GM18870 (cell line): ENCODE measurements at regions not wholly inside any gene's neighbourhood (a gene's known extent, or its start where the extent isn't known, plus 50 kb on each side); places are given as distances from the start of the nearest gene placed in this dataset.
"Not testable (repeated sequence)": the region's sequence is repeated elsewhere in the genome, so short reads cannot be mapped to it uniquely, and the experiment has no call there.

Experiments
- ATAC-seq: cut with Tn5 transposase; IDR thresholded peaks from one replicate; pipeline ENCODE4 v1.9.1; 2021; ENCODE audit warnings: moderate library complexity; ENCODE audit not compliant: unreplicated experiment

DNA sequence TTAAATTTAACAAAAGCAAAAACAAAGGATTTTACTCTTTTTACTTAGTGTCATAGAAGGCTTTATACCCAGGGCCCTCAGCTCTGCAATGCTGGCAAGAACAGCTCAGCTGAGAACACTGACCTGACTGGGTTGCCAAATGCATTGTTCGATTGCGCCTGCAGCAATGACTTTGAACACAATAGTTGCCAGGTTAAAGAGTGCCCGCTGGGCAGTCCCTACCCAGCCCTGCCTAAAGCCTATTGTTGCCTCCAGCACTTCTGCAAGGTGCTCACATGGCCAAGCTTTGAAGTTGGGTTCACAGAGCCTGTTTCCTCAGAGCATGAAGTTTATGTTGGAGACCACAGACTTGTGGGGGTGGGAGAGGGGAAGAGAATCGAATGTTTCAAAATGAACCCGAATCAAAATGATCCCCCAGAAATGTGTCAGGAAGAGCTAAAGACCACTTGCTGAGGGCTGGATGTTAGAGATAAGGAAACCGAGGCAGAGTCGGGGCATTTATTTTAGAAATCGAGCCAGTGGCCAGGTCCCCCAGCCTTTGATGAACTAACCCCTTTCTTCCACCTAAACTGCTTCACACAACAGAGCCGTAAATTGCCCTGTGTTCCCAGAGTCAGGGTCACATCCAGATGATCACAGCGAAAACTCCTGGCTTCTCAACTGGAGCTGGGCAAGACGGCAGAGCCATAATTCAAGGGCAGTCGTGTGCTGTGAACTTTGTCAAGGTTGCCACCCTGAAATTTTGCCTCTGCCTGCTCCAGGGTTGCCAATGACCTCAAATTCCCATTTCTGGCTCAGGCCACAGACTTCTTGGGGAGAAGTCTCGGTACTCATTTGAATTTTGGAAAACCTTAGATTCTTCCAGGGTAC is 55.0 kb downstream of the FOXA2 start:
- ATAC-seq = no peak

GRCh38 chr20:22526512-22527012 is 57.8 kb downstream of the FOXA2 start:
- ATAC-seq = no peak

DNA sequence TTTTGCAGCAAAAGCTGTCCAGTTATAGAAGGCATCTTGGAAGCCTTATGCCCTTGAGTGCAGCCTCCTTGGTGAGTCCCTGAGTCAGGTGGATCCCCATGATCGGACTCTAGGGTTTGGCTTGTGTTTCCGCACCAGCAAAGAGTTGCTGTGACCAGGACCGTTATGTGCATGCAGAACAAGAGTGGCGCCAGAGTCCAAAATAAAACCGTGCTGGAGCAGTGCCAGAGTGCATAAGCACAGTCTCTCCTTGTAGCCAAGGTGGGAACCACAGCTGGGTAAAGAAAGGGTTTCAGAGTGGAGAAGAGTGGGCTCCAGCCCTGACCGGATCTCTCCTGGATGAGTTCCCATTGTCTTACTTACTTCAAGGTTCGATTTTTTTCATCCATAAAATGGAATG is 58.6 kb downstream of the FOXA2 start:
- ATAC-seq = no peak

DNA sequence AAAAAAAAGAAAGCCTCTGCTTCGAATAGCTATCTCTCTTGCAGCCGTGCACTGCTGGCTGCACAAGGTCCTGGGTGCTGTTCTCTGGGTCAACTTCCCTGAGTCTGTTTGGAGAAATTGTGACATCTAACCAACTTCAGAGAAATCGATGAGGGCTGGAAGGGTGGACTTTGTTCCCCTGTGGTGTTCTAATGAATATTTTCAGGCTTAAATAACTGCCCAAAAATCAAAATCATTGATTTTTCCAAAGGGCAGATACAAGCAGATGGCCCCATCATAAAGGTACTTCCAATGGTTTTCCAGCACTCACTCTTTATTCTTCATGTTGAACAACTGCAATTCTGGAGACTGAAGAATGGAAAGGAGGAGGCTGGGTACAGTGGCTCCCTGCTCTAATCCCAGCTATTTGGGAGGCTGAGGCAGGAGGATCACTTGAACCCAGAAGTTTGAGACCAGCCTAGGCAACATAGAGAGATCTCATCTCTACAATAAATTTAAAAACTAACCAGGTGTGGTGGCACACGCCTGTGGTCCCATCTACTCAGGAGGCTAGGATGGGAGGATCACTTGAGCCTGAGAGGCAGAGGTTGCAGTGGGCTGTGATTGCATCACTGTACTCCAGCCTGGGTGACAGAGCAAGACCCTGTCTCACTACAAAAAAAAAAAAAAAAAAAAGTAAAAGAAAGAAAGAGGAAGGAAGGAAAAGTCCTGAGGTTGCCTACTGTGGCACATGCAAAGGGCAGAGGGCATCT is 59.1 kb downstream of the FOXA2 start:
- ATAC-seq = no peak

DNA sequence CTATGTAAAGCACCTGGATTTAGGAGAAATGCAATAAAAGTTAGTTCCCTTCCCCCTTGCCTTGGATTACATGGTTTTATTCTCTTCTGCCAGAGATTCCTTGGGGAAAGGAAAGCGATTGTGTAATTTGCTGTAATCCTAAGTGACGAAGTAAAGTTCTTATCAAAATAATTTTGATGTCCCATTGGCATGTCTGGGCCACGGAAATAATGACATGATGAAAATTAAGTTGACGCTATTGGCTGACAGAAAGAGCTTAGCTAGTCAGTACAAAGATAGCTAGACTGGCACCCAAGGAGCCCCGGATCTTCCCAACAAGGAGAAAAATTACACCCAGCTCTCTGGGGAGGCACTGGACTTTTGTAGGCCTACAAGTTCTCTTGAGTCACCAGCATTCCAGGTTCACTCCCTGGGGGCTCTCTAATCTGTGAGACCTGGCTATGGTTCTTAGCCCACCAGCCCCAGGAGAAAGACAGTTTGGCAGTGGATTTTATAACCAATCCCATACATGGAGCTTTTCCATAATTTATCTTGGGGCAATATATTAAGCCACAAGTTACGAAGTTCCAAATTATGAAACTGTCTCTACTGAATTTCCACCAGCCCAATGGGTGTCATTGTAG is 59.9 kb downstream of the FOXA2 start:
- no peak for ATAC-seq

DNA sequence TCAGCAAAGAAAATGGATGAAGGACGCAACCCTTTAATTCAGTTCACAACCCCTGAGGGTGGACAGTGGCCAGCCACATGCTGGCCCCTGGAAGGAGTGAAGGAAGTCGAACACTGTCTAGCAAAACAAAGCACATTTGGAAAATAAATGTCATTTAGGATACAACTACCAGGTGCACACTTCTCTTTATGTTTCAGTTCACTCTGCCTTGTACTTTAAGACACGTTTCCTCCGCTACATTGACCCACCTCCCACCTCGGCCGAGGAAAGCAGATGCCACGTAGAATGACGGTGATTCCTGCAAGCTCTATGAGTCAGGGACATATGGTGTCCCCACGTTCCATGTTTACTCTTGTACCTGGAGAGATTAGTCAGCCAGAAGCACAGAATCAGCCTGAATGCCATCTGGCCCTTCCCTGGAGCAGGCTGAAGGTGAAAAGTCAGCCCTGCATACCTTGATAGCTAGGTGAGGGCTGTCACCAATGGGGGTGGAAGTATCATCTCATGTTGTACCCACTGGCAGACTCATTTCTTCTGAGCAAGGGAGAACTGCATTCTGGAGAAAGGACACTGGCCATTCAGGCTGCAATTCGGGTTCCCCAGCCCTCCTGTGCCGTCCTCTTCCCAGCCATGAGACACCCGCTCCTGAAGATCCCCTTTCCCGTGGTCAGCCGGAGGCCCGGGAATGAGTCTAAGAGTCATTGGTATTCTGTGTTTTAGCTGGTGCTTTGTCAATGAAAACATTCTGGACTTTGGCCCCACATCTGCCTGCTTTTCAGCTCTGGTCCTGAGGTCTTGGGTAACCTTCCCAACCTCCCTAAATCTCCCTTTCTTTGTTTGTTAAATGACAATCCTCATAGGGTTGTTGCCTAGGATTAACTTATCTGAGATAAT is 60.6 kb downstream of the FOXA2 start:
- no peak for ATAC-seq

DNA sequence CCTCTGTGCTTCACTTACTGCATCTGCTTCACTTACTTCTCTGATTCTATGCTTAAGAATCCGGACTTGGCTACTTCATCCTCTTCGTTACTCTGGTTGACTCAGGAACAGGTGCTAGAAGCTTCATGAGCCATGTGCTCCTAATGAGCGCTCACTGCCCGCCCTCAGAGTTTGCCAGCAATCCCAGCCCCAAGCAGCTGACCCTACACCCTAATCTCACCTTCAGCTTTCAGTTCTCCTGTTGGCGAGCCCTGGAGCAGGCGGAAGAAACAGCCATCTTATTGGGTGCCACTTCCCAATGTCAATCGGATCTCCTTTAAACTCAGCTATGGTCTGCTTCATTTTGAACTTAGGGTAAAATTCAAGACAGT is 61.3 kb downstream of the FOXA2 start:
- no peak for ATAC-seq

- ATAC-seq = no peak
Observed at GRCh38 chr20:22522701-22523100, 61.7 kb downstream of the FOXA2 start.

DNA sequence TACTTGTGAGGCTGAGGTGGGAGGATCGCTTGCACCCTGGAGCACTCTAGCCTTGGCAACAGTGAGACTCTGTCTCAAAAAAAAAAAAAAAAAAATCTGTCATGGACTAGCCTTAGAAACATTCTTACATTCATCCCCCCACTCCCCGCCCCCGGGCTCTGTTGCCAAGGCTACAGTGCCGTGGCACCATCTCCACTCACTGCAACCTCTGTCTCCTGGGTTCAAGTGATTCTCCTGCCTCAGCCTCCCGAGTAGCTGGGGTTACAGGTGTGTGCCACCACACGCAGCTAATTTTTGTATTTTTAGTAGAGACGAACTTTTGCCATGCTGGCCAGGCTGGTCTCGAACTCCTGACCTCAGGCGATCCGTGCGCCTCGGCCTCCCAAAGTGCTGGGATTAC is 62.4 kb downstream of the FOXA2 start:
- not testable (repeated sequence) for ATAC-seq

- ATAC-seq = no peak
Observed at GRCh38 chr20:22520381-22520780, 64.0 kb downstream of the FOXA2 start.

GRCh38 chr20:22515264-22515663 is 69.1 kb downstream of the FOXA2 start:
- ATAC-seq = no peak

DNA sequence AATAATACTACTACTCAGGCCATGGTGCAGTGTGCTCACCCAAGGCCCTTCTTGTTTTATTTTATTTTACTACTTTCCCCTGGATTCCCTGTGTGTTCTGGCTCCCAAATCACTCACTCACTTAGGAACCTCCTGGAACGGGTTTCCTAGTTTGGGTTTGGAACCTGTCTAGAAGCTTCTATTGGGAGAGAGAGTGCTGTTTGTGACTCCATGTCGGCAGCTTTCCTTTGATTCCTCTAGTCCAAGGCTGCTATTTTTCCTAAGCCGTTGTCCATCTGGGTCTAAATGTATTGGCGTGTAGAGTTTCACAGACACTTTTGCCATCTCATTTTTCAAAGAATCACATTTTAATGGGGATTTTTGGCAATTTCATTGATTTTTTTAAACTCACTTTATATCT is 70.8 kb downstream of the FOXA2 start:
- ATAC-seq = no peak

- no peak for ATAC-seq
Observed at GRCh38 chr20:22512911-22513489, 71.4 kb downstream of the FOXA2 start.

DNA sequence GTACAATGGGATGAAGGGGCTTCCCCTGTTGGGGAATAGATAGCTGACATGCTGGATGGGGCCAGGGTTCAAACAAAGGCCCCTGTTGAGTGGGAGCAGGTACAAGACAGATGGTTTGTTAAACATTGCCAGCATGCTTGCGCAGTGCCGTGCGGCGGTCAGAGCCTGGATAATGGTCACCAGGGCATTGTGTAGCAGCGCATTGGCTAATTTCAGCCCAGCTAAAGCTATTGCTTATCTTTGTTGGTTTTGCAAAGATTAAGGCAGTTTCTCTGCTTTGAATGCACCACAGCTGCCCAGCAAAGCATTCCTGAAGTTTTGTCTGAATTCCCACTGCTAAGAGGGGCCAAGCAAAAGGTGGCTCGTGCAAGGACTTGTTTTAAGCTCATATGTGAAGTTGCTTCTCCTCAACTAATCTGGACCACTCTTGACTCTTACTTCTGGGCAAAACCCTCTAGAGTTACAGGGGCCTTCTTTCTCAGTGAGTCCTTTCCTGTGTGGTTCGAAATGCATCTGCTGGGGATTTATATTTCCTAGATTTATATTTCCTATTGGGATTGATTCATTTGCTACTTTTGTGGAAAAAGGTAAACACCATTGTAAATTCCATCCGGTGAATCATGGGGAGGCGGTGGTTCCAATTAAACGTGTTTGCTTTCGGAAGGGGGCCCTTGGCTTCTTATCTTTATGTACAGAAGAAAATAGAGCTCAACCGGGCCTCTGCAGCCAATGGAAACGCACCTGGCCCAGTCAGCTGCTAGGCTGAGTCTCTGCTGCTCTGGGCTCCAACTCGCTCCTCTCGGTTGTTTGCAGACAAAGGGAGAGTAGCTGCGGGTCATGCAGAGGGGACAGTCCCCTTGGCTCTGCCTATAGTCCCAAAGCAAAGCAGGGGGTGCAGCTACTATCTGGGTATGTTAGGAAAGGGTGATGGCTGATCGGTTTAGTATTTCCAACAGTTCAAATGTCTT is 72.1 kb downstream of the FOXA2 start:
- no peak for ATAC-seq

- ATAC-seq = no peak
Observed at GRCh38 chr20:22509843-22510147, 74.6 kb downstream of the FOXA2 start.

DNA sequence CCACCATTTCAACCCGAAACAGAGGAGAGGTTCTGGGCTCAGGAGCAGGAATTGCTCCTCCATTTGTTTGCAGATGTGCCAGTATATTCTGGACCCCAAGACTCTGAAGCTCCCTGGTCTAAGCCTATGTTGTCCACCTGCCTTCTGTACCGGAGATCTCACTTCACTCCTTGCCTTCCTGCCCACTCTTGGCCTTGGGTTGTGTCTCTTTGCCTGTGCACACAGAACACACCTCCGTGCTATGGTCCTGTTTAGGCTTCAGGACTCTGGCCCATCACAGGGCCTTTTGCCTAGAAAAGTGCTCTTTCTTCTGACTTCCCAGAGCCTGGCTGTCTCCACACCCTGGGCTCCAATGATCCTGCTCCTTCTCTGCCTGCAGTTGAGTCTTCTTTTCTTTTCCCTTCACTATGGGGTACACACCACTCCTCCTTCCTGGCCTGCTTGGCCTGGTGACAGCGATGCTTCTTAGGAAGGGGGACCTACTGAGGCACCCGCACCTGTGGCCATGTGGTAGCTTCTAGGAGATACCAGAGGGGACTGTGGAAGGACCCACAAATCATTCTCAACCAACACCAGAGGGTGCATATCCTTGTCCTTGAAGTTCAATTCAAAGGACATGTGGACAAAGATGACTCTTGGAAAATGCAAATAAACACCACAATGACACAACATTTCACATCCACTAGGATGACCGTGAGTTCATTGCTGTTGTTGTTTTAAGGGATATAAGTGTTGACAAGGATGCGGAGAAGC is 75.1 kb downstream of the FOXA2 start:
- ATAC-seq = no peak

DNA sequence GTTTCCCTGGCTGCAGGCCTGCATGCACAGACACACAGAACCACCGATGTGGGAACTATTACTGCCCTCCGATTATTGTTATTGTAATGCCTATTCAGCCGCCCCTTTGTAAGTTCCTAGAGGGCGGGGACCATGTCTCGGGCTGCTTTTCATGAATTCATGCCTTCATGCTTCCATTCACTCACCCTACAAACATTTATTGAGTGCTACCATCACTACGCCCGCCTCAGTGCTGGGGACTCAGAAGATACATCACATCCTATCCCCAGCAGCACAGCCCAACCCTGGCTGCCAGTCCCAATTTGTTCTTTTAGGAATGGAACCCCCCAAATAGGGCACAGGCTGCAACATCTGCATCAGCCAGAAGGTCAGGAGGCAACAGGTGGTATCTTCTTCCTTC is 75.9 kb downstream of the FOXA2 start:
- no peak for ATAC-seq

- no peak for ATAC-seq
Observed at GRCh38 chr20:22507240-22507961, 77.0 kb downstream of the FOXA2 start.
